NCI-H82 treated with DMSO at 0.1 percent for 48 hours (cell line): ENCODE measurements at regions not wholly inside any gene's neighbourhood (a gene's known extent, or its start where the extent isn't known, plus 50 kb on each side); places are given as distances from the start of the nearest gene placed in this dataset.

Experiments
- DNase-seq: peaks from one replicate; lab custom pipeline; 2025; ENCODE audit not compliant: unreplicated experiment; lab: John Stamatoyannopoulos, UW

- no peak for DNase-seq
Measured at GRCh38 chr7:108686494-108686893, 116.8 kb downstream of the DNAJB9 start.

- no peak for DNase-seq
Measured at GRCh38 chr7:108697254-108697653, 127.6 kb downstream of the DNAJB9 start.

GRCh38 chr7:108711611-108712010, 141.9 kb downstream of the DNAJB9 start:
- DNase-seq: no peak

GRCh38 chr7:108716783-108717182, 147.1 kb downstream of the DNAJB9 start:
- no peak for DNase-seq

GRCh38 chr7:108717781-108718180, 148.1 kb downstream of the DNAJB9 start:
- no peak for DNase-seq

GRCh38 chr7:108719631-108720030, 150.0 kb downstream of the DNAJB9 start:
- DNase-seq: no peak

- DNase-seq: no peak
Measured at GRCh38 chr7:108722561-108722960, 152.9 kb downstream of the DNAJB9 start.

GRCh38 chr7:108723381-108723814, 153.7 kb downstream of the DNAJB9 start:
- DNase-seq: no peak

- no peak for DNase-seq
Measured at GRCh38 chr7:108724251-108725100, 154.8 kb downstream of the DNAJB9 start.

- no peak for DNase-seq
Measured at GRCh38 chr7:108735814-108736213, 166.1 kb downstream of the DNAJB9 start.

GRCh38 chr7:108736221-108736891, 166.7 kb downstream of the DNAJB9 start:
- DNase-seq: no peak

- DNase-seq: no peak
Measured at GRCh38 chr7:108770981-108771745, 201.5 kb downstream of the DNAJB9 start.

- DNase-seq: no peak
Measured at GRCh38 chr7:108771853-108772252, 202.2 kb downstream of the DNAJB9 start.

GRCh38 chr7:108777966-108778365, 208.3 kb downstream of the DNAJB9 start:
- no peak for DNase-seq

GRCh38 chr7:108789451-108789850, 219.8 kb downstream of the DNAJB9 start:
- no peak for DNase-seq

GRCh38 chr7:108794466-108794865, 224.8 kb downstream of the DNAJB9 start:
- no peak for DNase-seq

GRCh38 chr7:108802650-108803049, 233.0 kb downstream of the DNAJB9 start:
- DNase-seq: no peak

- peak; percentile 7 for DNase-seq
Measured at GRCh38 chr7:108805808-108806397, 236.2 kb downstream of the DNAJB9 start.

- no peak for DNase-seq
Measured at GRCh38 chr7:108808549-108809266, 239.0 kb downstream of the DNAJB9 start.

GRCh38 chr7:108809356-108809755, 239.7 kb downstream of the DNAJB9 start:
- no peak for DNase-seq
